SU-DHL-6 (cell line): ENCODE measurements at regions not wholly inside any gene's neighbourhood (a gene's known extent, or its start where the extent isn't known, plus 50 kb on each side); places are given as distances from the start of the nearest gene placed in this dataset.

Experiments used
- EZH2phosphoT487 ChIP-seq: fragments of 200-600 bp; sonication (generic), shearing (Covaris generic); conservative IDR thresholded peaks from 2 replicates; pipeline ENCODE4 v1.6.1; 2018; ENCODE audit warnings: mild to moderate bottlenecking, antibody characterized with exemption, low read length, moderate library complexity, mixed read lengths
- TF ChIP-seq, protein P1 (sequence below): fragments of 200-600 bp; sonication (generic); IDR thresholded peaks from one replicate; pipeline ENCODE4 v1.5.1; 2017; ENCODE audit warnings: antibody characterized with exemption, mild to moderate bottlenecking, low read length, moderate library complexity; ENCODE audit not compliant: insufficient read depth, poor library complexity, severe bottlenecking

DNA sequence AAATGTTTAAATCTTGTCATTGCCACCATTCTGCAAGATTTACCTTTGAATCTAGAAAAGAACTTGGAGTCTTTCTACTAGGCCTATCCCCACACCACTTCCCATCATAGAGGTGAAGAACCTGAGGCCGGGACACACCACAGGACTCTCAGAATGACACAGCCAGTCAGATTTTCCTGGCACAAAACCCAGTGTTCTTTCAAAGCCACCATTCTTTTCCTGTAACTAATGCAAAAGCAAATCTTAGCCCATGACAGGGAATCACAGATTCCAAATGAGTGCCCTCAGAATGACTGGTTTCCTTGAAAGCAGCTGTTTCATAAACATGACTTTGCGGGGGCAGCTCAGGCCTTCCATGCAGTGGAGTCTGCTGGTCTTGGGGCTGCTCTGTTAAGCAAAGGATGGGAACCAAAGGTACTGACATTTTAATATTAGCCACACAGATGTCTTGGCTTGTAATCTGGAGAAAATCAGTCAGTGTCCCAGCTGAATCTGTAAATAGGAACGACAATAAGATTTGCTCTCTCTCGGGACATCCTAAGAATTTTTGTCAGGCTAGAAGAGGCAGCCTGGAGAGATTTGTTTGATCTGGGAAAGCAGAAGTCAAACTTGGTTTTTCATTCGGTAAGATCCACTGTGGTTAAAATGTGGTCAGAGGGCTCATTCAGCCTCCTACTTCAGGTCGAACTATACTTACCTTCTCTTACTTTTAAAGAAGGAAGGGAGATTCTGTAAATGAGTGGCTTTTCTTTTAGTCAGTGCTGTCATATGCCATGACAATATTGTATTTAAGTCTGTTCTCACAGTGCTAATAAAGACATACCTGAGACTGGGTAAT is 115.1 kb downstream of the PALM2AKAP2 start:
- TF ChIP-seq, protein P1, sequence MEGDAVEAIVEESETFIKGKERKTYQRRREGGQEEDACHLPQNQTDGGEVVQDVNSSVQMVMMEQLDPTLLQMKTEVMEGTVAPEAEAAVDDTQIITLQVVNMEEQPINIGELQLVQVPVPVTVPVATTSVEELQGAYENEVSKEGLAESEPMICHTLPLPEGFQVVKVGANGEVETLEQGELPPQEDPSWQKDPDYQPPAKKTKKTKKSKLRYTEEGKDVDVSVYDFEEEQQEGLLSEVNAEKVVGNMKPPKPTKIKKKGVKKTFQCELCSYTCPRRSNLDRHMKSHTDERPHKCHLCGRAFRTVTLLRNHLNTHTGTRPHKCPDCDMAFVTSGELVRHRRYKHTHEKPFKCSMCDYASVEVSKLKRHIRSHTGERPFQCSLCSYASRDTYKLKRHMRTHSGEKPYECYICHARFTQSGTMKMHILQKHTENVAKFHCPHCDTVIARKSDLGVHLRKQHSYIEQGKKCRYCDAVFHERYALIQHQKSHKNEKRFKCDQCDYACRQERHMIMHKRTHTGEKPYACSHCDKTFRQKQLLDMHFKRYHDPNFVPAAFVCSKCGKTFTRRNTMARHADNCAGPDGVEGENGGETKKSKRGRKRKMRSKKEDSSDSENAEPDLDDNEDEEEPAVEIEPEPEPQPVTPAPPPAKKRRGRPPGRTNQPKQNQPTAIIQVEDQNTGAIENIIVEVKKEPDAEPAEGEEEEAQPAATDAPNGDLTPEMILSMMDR, result no peak
- no peak for TF ChIP-seq EZH2phosphoT487
